Transverse colon (tissue), 4 donors: ENCODE measurements at regions not wholly inside any gene's neighbourhood (a gene's known extent, or its start where the extent isn't known, plus 50 kb on each side); places are given as distances from the start of the nearest gene placed in this dataset.

Experiments
- EP300 ChIP-seq: sonication (generic); formaldehyde crosslinking; IDR thresholded peaks from one replicate; pipeline ENCODE4 v1.6.1; 2017; ENCODE audit warnings: antibody characterized with exemption, low read depth
- POLR2A ChIP-seq: fragments of 450-650 bp; IDR thresholded peaks from one replicate; pipeline ENCODE4 v1.6.1; 2016; ENCODE audit warnings: antibody characterized with exemption, mild to moderate bottlenecking, moderate library complexity
- POLR2AphosphoS5 ChIP-seq, 3 donors: sonication (generic); formaldehyde crosslinking; IDR thresholded peaks; one replicate each; pipeline ENCODE4 v1.6.1; 2016; ENCODE audit warnings: antibody characterized with exemption in 3 of 3
- TF ChIP-seq, protein P1 (sequence below), 5 experiments: fragments of 200-600 bp in 3 of 5; fragments of 450-650 bp in 2 of 5; sonication (generic) in 3 of 5; IDR thresholded peaks; 1 replicate in 2 of 5; 2 replicates in 3 of 5; pipeline ENCODE4 v1.5.1; 2016 to 2017; ENCODE audit warnings: antibody characterized with exemption in 5 of 5, inconsistent platforms in 3 of 5, mild to moderate bottlenecking in 2 of 5, moderate library complexity in 1 of 5

DNA sequence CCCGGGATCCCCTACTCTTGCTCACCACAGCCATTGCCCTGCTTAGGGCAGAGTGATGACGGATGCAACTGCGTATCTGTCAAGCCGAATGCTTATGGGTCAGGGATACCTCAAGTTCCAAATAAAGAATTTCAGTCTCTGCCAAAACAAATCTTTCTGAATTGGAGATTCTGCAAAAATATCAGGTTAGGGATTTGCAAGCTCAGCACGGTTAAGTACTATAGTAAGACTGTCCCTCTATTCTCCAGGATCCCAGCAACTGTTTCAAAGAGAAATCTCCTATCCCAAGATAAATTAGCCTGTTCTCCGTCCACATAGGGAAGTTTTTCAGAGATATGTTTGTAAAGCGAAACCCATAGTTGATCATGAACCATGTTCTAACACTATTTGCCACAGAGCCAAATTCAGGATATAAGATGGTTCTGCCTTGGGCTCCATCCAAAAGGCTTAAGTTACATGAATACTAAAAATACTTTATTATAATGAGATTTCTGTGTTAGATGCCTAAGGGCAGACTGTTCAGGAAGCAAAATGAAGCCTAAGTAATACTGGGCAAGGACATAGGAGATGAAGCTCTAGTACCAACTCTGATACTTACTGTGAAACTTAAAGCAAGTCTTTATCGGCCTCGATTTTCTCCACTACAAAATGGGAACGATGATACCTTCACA lies 100.1 kb upstream of the LPP start:
- TF ChIP-seq POLR2A (no peak), POLR2AphosphoS5 (IDR thresholded peaks at IDR 0.05) (no peak), EP300 (no peak)
- TF ChIP-seq, protein P1, sequence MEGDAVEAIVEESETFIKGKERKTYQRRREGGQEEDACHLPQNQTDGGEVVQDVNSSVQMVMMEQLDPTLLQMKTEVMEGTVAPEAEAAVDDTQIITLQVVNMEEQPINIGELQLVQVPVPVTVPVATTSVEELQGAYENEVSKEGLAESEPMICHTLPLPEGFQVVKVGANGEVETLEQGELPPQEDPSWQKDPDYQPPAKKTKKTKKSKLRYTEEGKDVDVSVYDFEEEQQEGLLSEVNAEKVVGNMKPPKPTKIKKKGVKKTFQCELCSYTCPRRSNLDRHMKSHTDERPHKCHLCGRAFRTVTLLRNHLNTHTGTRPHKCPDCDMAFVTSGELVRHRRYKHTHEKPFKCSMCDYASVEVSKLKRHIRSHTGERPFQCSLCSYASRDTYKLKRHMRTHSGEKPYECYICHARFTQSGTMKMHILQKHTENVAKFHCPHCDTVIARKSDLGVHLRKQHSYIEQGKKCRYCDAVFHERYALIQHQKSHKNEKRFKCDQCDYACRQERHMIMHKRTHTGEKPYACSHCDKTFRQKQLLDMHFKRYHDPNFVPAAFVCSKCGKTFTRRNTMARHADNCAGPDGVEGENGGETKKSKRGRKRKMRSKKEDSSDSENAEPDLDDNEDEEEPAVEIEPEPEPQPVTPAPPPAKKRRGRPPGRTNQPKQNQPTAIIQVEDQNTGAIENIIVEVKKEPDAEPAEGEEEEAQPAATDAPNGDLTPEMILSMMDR (IDR thresholded peaks at IDR 0.05), result no peak
